ENCODE measurements at regions not wholly inside any gene's neighbourhood (a gene's known extent, or its start where the extent isn't known, plus 50 kb on each side); places are given as distances from the start of the nearest gene placed in this dataset.

DNA sequence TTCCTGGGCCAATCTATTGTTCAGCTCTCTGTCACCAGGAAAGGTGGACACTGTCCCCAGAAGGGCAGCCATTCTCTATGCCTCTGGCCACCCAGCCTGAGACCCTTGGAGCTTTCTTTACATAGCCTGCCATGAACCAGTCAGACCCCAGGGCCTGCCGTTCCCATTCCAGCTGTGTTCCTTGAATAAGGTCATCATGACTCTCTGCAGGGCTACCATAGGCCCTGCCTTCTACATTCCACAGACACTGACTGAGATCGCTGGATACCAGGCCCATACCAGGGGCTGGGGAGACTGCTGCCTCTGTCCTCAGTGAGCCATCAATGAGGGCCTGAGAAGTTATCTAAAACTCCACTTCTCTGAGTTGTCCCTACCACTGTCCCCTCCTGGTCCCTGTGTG lies 75.5 kb downstream of the SYNE3 start:
- no peak for TF ChIP-seq POLR2A (IDR thresholded peaks at IDR 0.05)
- TF ChIP-seq, protein P1, sequence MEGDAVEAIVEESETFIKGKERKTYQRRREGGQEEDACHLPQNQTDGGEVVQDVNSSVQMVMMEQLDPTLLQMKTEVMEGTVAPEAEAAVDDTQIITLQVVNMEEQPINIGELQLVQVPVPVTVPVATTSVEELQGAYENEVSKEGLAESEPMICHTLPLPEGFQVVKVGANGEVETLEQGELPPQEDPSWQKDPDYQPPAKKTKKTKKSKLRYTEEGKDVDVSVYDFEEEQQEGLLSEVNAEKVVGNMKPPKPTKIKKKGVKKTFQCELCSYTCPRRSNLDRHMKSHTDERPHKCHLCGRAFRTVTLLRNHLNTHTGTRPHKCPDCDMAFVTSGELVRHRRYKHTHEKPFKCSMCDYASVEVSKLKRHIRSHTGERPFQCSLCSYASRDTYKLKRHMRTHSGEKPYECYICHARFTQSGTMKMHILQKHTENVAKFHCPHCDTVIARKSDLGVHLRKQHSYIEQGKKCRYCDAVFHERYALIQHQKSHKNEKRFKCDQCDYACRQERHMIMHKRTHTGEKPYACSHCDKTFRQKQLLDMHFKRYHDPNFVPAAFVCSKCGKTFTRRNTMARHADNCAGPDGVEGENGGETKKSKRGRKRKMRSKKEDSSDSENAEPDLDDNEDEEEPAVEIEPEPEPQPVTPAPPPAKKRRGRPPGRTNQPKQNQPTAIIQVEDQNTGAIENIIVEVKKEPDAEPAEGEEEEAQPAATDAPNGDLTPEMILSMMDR (IDR thresholded peaks at IDR 0.05): no peak
